Ovary (tissue), 7 donors: ENCODE measurements at regions not wholly inside any gene's neighbourhood (a gene's known extent, or its start where the extent isn't known, plus 50 kb on each side); places are given as distances from the start of the nearest gene placed in this dataset.

ENCODE experiments used
- DNase-seq, 5 donors: peaks; one replicate each; pipeline ENCODE4 v3.0.0-alpha.2; 2019 to 2020
- H3K27ac ChIP-seq, 2 donors: fragments of 200-600 bp; one replicate each; pipeline versions ENCODE4 v1.5.1 to v1.8.0; 2019 to 2022
- H3K27me3 ChIP-seq: fragments of 200-600 bp; one replicate; pipeline ENCODE4 v1.8.0; 2022
- H3K36me3 ChIP-seq: fragments of 200-600 bp; sonication (generic); one replicate; pipeline ENCODE4 v1.5.1; 2019
- H3K4me1 ChIP-seq: one replicate; pipeline ENCODE4 v1.8.1; 2013; ENCODE audit warnings: mild to moderate bottlenecking, moderate library complexity; ENCODE audit not compliant: insufficient read depth
- H3K4me3 ChIP-seq: fragments of 200-600 bp; sonication (generic); one replicate; pipeline ENCODE4 v1.5.1; 2017
- H3K9me3 ChIP-seq, 2 donors: fragments of 200-600 bp in 1 of 2; sonication (generic) in 1 of 2; one replicate each; pipeline versions ENCODE4 v1.5.1 to v1.8.1; 2013 to 2019; ENCODE audit warnings: mild to moderate bottlenecking in 1 of 2, moderate library complexity in 1 of 2
- EP300 ChIP-seq: sonication (generic); formaldehyde crosslinking; IDR thresholded peaks from one replicate; pipeline ENCODE4 v1.6.1; 2017; ENCODE audit warnings: antibody characterized with exemption
- POLR2A ChIP-seq: fragments of 450-650 bp; IDR thresholded peaks from one replicate; pipeline ENCODE4 v1.6.1; 2017; ENCODE audit warnings: antibody characterized with exemption, mild to moderate bottlenecking, moderate library complexity
- WGBS, 3 donors: extraction: QIAGEN DNeasy Blood & Tissue Kit in 1 of 3; methylation state at CpG; one replicate each; pipeline versions ENCODE4 v1.1.5 to v1.1.7; 2013 to 2017; 5-methylcytosine and 5-hydroxymethylcytosine counted together
- intact Hi-C, 4 donors: fragments of 100-400 bp; cut with DNase I; formaldehyde crosslinking; loops; one replicate each; pipeline versions ENCODE4 v1.11.0 to v1.15.1; 2022 to 2023
- TF ChIP-seq, protein P1 (sequence below), 3 donors: fragments of 450-650 bp in 2 of 3; fragments of 200-600 bp in 1 of 3; IDR thresholded peaks; one replicate each; pipeline versions ENCODE4 v1.5.1 to v1.8.0; 2016 to 2022; ENCODE audit warnings: antibody characterized with exemption in 3 of 3, mild to moderate bottlenecking in 1 of 3
- donor health status: DM: no; HTN: no; CAD: no; lungs with moderate emphysema.
- donor health status: DM: no; HTN: no; CAD: no.
- donor health status: Bipolar disorder and iron deficiency.
- donor health status: DM: no; HTN: no; CAD: no.
- donor health status: DM: yes; HTN: yes; CAD: no.

GRCh38 chr6:22752522-22752921 is 183.2 kb downstream of the HDGFL1 start:
- Histone ChIP-seq H3K27ac (no peak overlapping the region), H3K27me3 (no peaks in the 10 kb centered on the region), H3K9me3 (no peaks in the 10 kb centered on the region), H3K36me3 (no peaks in the 10 kb centered on the region), H3K4me1 (no peaks in the 10 kb centered on the region), H3K4me3 (no peak overlapping the region)
- TF ChIP-seq EP300 = no peak
- TF ChIP-seq, protein P1, sequence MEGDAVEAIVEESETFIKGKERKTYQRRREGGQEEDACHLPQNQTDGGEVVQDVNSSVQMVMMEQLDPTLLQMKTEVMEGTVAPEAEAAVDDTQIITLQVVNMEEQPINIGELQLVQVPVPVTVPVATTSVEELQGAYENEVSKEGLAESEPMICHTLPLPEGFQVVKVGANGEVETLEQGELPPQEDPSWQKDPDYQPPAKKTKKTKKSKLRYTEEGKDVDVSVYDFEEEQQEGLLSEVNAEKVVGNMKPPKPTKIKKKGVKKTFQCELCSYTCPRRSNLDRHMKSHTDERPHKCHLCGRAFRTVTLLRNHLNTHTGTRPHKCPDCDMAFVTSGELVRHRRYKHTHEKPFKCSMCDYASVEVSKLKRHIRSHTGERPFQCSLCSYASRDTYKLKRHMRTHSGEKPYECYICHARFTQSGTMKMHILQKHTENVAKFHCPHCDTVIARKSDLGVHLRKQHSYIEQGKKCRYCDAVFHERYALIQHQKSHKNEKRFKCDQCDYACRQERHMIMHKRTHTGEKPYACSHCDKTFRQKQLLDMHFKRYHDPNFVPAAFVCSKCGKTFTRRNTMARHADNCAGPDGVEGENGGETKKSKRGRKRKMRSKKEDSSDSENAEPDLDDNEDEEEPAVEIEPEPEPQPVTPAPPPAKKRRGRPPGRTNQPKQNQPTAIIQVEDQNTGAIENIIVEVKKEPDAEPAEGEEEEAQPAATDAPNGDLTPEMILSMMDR (IDR thresholded peaks at IDR 0.05) = no peak
- no peak for TF ChIP-seq POLR2A
- intact Hi-C loops = no loop called here
- WGBS, 3 donors = 95 to 97% (median 96%) methylated on average over 2 of the region's 2 CpGs
- no peak for DNase-seq

DNA sequence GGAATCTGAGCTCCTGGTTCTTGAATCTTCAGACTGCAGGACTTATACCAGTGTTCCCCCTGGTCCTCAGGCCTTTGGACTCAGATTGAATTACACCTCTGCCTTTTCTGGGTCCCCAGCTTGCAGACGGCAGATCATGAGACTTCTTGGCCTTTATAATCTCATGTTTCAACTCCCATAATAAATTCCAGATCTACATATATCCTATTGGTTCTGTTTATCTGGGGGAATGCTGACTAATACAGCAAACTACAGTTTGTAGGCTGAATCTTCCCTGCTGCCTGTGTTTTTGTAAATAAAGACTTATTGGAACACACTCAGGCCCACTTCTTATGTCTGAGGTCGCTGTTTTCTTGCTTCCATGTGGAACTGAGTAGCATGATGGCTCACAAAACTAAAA is 184.7 kb downstream of the HDGFL1 start:
- Histone ChIP-seq H3K4me1 (no peaks in the 10 kb centered on the region), H3K9me3 (no peaks in the 10 kb centered on the region), H3K27me3 (no peaks in the 10 kb centered on the region), H3K27ac (no peak overlapping the region), H3K36me3 (no peaks in the 10 kb centered on the region), H3K4me3 (no peak overlapping the region)
- TF ChIP-seq, protein P1 (IDR thresholded peaks at IDR 0.05) = no peak
- TF ChIP-seq POLR2A (no peak), EP300 (no peak)
- WGBS, 3 donors = 23 to 27% (median 27%) methylated on average over 2 of the region's 2 CpGs
- intact Hi-C loops = no loop called here
- no peak for DNase-seq

GRCh38 chr6:22755605-22756004 is 186.2 kb downstream of the HDGFL1 start:
- H3K4me1 ChIP-seq = no peaks in the 10 kb centered on the region
- H3K27ac ChIP-seq = no peak overlapping the region
- no peak for DNase-seq
- TF ChIP-seq, protein P1 (IDR thresholded peaks at IDR 0.05) = no peak
- TF ChIP-seq POLR2A (no peak), EP300 (no peak)
- no peaks in the 10 kb centered on the region for H3K9me3 ChIP-seq
- no peak overlapping the region for H3K4me3 ChIP-seq
- intact Hi-C loops = no loop called here
- H3K36me3 ChIP-seq = no peaks in the 10 kb centered on the region
- no peaks in the 10 kb centered on the region for H3K27me3 ChIP-seq
- WGBS, 3 donors = 75 to 78% (median 77%) methylated on average over 4 of the region's 4 CpGs

DNA sequence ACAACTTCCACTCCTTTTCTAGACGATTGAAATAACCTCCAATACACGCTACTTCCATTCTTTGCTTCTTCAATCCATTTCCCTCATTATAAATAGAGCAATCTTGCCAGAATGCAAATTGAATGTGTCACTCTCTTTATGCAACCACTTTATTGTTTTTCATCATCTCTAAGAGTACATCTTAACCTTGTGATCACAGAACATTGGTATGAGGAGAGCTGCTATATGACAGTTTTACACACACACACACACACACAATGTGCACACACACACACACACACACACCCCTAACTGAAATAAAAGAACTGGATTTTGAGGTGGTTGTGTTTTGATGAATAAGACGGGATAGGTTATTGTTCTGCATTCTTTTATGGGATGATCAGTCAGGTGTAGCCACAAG is 187.0 kb downstream of the HDGFL1 start:
- H3K27ac ChIP-seq = no peak overlapping the region
- 67 to 80% (median 79%) methylated on average over 3 of the region's 3 CpGs for WGBS, 3 donors
- no peaks in the 10 kb centered on the region for H3K9me3 ChIP-seq
- no peaks in the 10 kb centered on the region for H3K36me3 ChIP-seq
- no peaks in the 10 kb centered on the region for H3K27me3 ChIP-seq
- H3K4me3 ChIP-seq = no peak overlapping the region
- intact Hi-C loops = no loop called here
- TF ChIP-seq, protein P1 (IDR thresholded peaks at IDR 0.05) = no peak
- TF ChIP-seq POLR2A (no peak), EP300 (no peak)
- H3K4me1 ChIP-seq = no peaks in the 10 kb centered on the region
- DNase-seq = no peak

DNA sequence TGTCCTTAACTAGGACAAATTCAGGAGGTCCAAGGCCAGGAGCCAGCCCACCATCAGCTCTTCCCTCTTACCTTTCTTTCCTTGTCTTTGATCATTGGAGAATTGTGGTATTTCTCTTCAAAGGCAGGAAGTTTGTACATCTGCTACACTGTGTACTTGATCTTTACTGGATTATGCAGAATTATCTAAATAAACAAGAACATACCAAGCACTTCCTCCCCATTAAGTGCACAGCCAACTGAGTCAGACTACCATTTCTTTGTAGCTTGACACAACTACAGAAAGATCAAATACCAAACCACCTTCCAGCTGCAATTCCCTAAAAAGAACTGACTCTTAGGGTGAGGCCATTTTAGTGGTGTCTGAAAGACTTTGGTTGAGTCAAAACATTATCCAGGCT is 195.1 kb downstream of the HDGFL1 start:
- Histone ChIP-seq H3K27ac (no peak overlapping the region), H3K36me3 (no peaks in the 10 kb centered on the region), H3K4me1 (no peaks in the 10 kb centered on the region), H3K9me3 (no peaks in the 10 kb centered on the region), H3K4me3 (no peak overlapping the region), H3K27me3 (no peaks in the 10 kb centered on the region)
- no peak for DNase-seq
- intact Hi-C loops = no loop called here
- TF ChIP-seq POLR2A = no peak
- TF ChIP-seq EP300 = no peak
- TF ChIP-seq, protein P1 (IDR thresholded peaks at IDR 0.05) = no peak
